Glomerular visceral epithelial cell (primary cell): ENCODE measurements at regions not wholly inside any gene's neighbourhood (a gene's known extent, or its start where the extent isn't known, plus 50 kb on each side); places are given as distances from the start of the nearest gene placed in this dataset.
"Not testable (repeated sequence)": the region's sequence is repeated elsewhere in the genome, so short reads cannot be mapped to it uniquely, and the experiment has no call there.

ENCODE experiments used
- DNase-seq: peaks from one replicate; pipeline ENCODE4 v3.0.0-alpha.2; 2016; ENCODE audit errors: extremely low spot score

GRCh38 chr20:1754306-1754705 lies 96.7 kb upstream of the SIRPG start:
- DNase-seq, result no peak

GRCh38 chr20:1752045-1752444 lies 94.5 kb upstream of the SIRPG start:
- no peak for DNase-seq

GRCh38 chr20:1748777-1749176 lies 91.2 kb upstream of the SIRPG start:
- no peak for DNase-seq

GRCh38 chr20:1747953-1748577 lies 90.5 kb upstream of the SIRPG start:
- DNase-seq, result no peak

GRCh38 chr20:1742049-1742434 lies 84.5 kb upstream of the SIRPG start:
- DNase-seq, result not testable (repeated sequence)

GRCh38 chr20:1741309-1742048 lies 83.9 kb upstream of the SIRPG start:
- DNase-seq, result no peak

GRCh38 chr20:1737134-1737533 lies 79.6 kb upstream of the SIRPG start:
- DNase-seq, result no peak

- no peak for DNase-seq
Measured at GRCh38 chr20:1735417-1736089, 78.0 kb upstream of the SIRPG start.

- DNase-seq, result no peak
Measured at GRCh38 chr20:1734269-1734858, 76.8 kb upstream of the SIRPG start.

- DNase-seq, result not testable (repeated sequence)
Measured at GRCh38 chr20:1731828-1732375, 74.3 kb upstream of the SIRPG start.

GRCh38 chr20:1730981-1731711 lies 73.6 kb upstream of the SIRPG start:
- DNase-seq, result not testable (repeated sequence)

- DNase-seq, result not testable (repeated sequence)
Measured at GRCh38 chr20:1727303-1727702, 69.7 kb upstream of the SIRPG start.

GRCh38 chr20:1724901-1725300 lies 67.3 kb upstream of the SIRPG start:
- no peak for DNase-seq

- no peak for DNase-seq
Measured at GRCh38 chr20:1722513-1723050, 65.0 kb upstream of the SIRPG start.

- no peak for DNase-seq
Measured at GRCh38 chr20:1721687-1722512, 64.3 kb upstream of the SIRPG start.

- no peak for DNase-seq
Measured at GRCh38 chr20:1720845-1721475, 63.4 kb upstream of the SIRPG start.

GRCh38 chr20:1720226-1720625 lies 62.6 kb upstream of the SIRPG start:
- DNase-seq, result no peak

GRCh38 chr20:1718604-1719384 lies 61.2 kb upstream of the SIRPG start:
- DNase-seq, result peak; percentile 45
